GM12873 (cell line): ENCODE measurements at regions not wholly inside any gene's neighbourhood (a gene's known extent, or its start where the extent isn't known, plus 50 kb on each side); places are given as distances from the start of the nearest gene placed in this dataset.

Experiments used
- TF ChIP-seq, protein P1 (sequence below): IDR thresholded peaks from 2 replicates; pipeline ENCODE4 v1.5.1; 2012; ENCODE audit warnings: low read depth, mild to moderate bottlenecking, moderate library complexity, low read length, control low read depth; ENCODE audit not compliant: insufficient read depth; ENCODE audit errors: missing control alignments

DNA sequence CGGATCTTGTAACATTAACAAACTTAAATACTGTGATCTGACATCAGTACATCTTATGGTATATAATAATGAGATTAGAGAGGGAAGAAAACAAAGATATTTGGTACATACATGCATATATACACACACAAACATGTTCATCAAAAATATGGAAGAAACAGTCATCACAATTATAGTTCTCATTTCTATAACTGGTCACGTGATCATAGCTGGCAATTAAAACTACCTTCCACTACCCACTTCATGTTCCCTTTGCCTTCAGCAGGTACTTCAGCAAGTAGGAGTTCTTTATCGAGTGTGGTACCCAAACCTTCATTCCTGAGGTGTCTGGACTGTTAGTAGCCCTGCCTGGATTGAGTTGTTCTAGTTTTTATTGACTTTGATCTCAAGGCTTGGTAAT is 70.9 kb upstream of the ALDH1A3 start:
- TF ChIP-seq, protein P1, sequence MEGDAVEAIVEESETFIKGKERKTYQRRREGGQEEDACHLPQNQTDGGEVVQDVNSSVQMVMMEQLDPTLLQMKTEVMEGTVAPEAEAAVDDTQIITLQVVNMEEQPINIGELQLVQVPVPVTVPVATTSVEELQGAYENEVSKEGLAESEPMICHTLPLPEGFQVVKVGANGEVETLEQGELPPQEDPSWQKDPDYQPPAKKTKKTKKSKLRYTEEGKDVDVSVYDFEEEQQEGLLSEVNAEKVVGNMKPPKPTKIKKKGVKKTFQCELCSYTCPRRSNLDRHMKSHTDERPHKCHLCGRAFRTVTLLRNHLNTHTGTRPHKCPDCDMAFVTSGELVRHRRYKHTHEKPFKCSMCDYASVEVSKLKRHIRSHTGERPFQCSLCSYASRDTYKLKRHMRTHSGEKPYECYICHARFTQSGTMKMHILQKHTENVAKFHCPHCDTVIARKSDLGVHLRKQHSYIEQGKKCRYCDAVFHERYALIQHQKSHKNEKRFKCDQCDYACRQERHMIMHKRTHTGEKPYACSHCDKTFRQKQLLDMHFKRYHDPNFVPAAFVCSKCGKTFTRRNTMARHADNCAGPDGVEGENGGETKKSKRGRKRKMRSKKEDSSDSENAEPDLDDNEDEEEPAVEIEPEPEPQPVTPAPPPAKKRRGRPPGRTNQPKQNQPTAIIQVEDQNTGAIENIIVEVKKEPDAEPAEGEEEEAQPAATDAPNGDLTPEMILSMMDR = no peak

DNA sequence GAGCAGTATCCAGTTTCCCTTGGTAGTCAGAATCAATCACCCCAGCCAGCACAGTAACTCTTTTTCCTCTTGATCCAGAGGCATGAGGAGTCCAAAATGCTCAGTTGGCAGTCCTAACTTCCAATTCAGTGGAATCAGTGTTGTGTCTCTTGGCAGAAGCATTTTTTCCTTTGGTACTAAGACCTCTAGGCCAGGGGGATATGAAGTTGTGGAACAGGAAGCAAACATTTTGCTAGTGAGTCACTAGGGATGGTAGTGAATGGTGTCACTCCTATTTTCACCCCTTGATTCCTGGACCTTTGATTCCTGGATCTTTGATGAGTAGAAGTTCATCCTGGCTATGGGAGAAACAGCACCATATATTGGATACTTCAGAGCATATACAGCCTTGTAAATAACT is 70.5 kb upstream of the ALDH1A3 start:
- TF ChIP-seq, protein P1 = no peak

DNA sequence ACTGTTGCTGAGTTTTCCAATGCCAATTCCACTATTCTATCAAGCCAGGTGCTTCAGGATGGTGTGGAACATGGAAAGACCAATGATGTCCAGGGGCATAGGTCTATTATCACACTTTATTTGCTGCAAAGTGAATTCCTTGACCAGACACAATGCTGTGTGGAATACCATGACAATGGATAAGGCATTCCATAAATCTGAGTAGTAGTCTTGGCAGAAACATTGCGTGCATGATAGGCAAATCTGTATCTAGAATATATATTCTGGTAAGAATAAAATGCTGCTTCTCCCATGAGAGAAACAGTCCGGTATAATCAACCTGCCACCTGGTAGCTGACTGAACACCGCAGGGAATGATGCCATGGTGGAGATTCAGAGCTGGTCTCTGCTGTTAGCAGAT is 70.0 kb upstream of the ALDH1A3 start:
- TF ChIP-seq, protein P1 = no peak

DNA sequence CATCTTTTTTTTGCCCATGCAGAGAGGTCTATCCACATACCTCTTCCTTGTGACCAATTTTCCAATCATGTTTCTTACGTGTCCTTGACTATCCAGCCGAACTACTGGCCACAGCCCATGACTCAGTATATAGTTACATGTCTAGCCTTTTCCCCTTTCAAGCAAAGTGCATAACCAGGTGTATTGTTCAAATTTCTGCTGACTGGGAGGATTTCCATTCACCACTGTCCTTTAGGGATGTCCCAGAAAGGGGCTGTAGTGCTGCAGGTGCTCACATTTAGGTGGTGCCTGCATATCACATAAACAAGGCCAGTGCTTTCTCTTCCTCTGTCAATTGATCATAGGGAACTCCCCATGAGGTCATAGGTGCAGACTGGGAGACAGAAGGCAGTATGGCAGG is 69.4 kb upstream of the ALDH1A3 start:
- TF ChIP-seq, protein P1 = no peak

GRCh38 chr15:100810831-100811230 is 68.8 kb upstream of the ALDH1A3 start:
- TF ChIP-seq, protein P1 = no peak

DNA sequence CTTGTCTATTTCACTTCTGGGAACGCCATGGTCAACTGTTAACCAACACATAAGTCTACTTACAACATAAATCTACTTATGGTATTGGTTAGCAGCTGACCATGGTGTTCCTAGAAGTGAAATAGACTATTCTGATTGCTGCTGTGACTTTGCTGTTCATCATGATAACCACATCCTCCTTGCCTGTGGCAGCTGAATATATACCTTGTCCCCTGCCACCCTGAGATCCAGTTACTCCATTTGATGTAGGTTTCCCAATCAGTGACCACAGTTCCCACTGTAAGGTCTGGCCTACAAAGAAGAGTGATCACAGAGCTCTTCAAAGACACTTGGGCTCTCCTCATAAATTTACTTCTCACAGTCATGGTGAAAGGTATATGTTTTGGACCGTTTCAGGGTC is 66.8 kb upstream of the ALDH1A3 start:
- TF ChIP-seq, protein P1 = no peak

DNA sequence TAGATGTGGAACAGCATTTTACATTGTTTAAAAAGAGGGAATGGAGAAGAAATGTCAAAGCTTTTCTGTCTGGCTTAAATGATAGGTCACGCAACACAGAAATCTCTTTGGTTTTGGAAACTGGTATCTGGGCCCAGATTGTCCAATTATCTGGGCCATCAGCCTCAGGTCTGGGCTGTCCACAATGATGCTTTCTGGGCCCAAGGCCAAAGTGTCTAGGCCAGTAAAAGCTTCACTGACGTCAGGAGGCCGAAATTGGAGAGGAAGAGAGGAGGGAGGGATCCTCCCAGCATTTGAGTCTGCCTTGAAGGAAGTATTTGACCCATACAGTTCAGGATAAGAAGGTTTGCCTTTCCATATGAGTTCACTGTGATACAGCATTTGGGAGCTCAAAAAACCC is 60.7 kb upstream of the ALDH1A3 start:
- TF ChIP-seq, protein P1 = no peak
